Cardiac septum (tissue), 1 donor: ENCODE measurements at regions not wholly inside any gene's neighbourhood (a gene's known extent, or its start where the extent isn't known, plus 50 kb on each side); places are given as distances from the start of the nearest gene placed in this dataset.

Source experiments
- DNase-seq: peaks from one replicate; pipeline ENCODE4 v3.0.0-alpha.2; 2020; ENCODE audit warnings: low spot score
- intact Hi-C: fragments of 100-400 bp; cut with DNase I; formaldehyde crosslinking; loops from one replicate; pipeline ENCODE4 v1.14.0; 2022
- donor health status: DM: no; HTN: no; CAD: no.

GRCh38 chr6:165723326-165723725 is 60.3 kb upstream of the PDE10A start:
- intact Hi-C loops = loop anchor here (5.0 kb wide), 2 partner anchors 61 to 281 kb away; partner anchors contain the start of gene PDE10A
- DNase-seq = no peak

GRCh38 chr6:165722022-165722421 is 59.0 kb upstream of the PDE10A start:
- intact Hi-C loops = loop anchor here (5.0 kb wide), 2 partner anchors 60 to 280 kb away; partner anchors contain the start of gene PDE10A
- DNase-seq = no peak

- no peak for DNase-seq
- intact Hi-C loops = loop anchor here (5.0 kb wide), 2 partner anchors 59 to 279 kb away; partner anchors contain the start of gene PDE10A
These were observed 58.3 kb upstream of the PDE10A start for GRCh38 chr6:165721356-165721755.

- intact Hi-C loops = no loop called here
- no peak for DNase-seq
These were observed 55.5 kb upstream of the PDE10A start for GRCh38 chr6:165718491-165718891.

- no peak for DNase-seq
- intact Hi-C loops = no loop called here
These were observed 54.9 kb upstream of the PDE10A start for GRCh38 chr6:165717732-165718465.

GRCh38 chr6:165716886-165717285 is 53.8 kb upstream of the PDE10A start:
- intact Hi-C loops = no loop called here
- no peak for DNase-seq

- intact Hi-C loops = no loop called here
- no peak for DNase-seq
These were observed 52.4 kb upstream of the PDE10A start for GRCh38 chr6:165715428-165715827.

GRCh38 chr6:165714907-165715306 is 51.9 kb upstream of the PDE10A start:
- intact Hi-C loops = no loop called here
- DNase-seq = no peak

GRCh38 chr6:165713845-165714466 is 50.9 kb upstream of the PDE10A start:
- DNase-seq = no peak
- intact Hi-C loops = no loop called here
